GM19239 (cell line): ENCODE measurements at regions not wholly inside any gene's neighbourhood (a gene's known extent, or its start where the extent isn't known, plus 50 kb on each side); places are given as distances from the start of the nearest gene placed in this dataset.
A peak's percentile ranks its signal among the peaks of the same experiment; 100 is the strongest.
"Not testable (repeated sequence)": the region's sequence is repeated elsewhere in the genome, so short reads cannot be mapped to it uniquely, and the experiment has no call there.

Experiments used
- DNase-seq: peaks from one replicate; pipeline ENCODE4 v3.0.0; 2011; ENCODE audit warnings: low spot score; ENCODE audit not compliant: insufficient read length
- FAIRE-seq: peaks from 2 replicates; lab custom pipeline; 2011; peaks lifted over from hg19 to GRCh38; lab: Jason Lieb, UNC

GRCh38 chr4:170400361-170400760, 310.6 kb upstream of the AADAT start:
- FAIRE-seq (no peak), DNase-seq (no peak)

GRCh38 chr4:170399581-170400293, 310.0 kb upstream of the AADAT start:
- no peak for DNase-seq
- FAIRE-seq = no peak

GRCh38 chr4:170398218-170398617, 308.5 kb upstream of the AADAT start:
- no peak for DNase-seq
- no peak for FAIRE-seq

- no peak for DNase-seq
- no peak for FAIRE-seq
Measured at GRCh38 chr4:170395773-170396172, 306.0 kb upstream of the AADAT start.

- DNase-seq (no peak), FAIRE-seq (no peak)
Measured at GRCh38 chr4:170391066-170391740, 301.4 kb upstream of the AADAT start.

GRCh38 chr4:170389411-170389810, 299.7 kb upstream of the AADAT start:
- no peak for FAIRE-seq
- no peak for DNase-seq

GRCh38 chr4:170388255-170388654, 298.5 kb upstream of the AADAT start:
- DNase-seq (no peak), FAIRE-seq (no peak)

- DNase-seq (no peak), FAIRE-seq (no peak)
Measured at GRCh38 chr4:170386971-170387370, 297.2 kb upstream of the AADAT start.

GRCh38 chr4:170386511-170386910, 296.8 kb upstream of the AADAT start:
- no peak for FAIRE-seq
- DNase-seq = no peak

GRCh38 chr4:170374770-170375169, 285.0 kb upstream of the AADAT start:
- peak; percentile 94 for FAIRE-seq
- peak; percentile 18 for DNase-seq

GRCh38 chr4:170348945-170349344, 259.2 kb upstream of the AADAT start:
- no peak for DNase-seq
- no peak for FAIRE-seq

- DNase-seq, FAIRE-seq: not testable (repeated sequence)
Measured at GRCh38 chr4:170347191-170347590, 257.4 kb upstream of the AADAT start.

GRCh38 chr4:170339522-170339921, 249.8 kb upstream of the AADAT start:
- DNase-seq (no peak), FAIRE-seq (no peak)

- peak; percentile 7 for DNase-seq
- peak; percentile 33 for FAIRE-seq
Measured at GRCh38 chr4:170336238-170336775, 246.6 kb upstream of the AADAT start.

GRCh38 chr4:170325599-170325998, 235.8 kb upstream of the AADAT start:
- no peak for DNase-seq
- no peak for FAIRE-seq

GRCh38 chr4:170323623-170324022, 233.9 kb upstream of the AADAT start:
- no peak for DNase-seq
- FAIRE-seq = no peak

- FAIRE-seq (no peak), DNase-seq (no peak)
Measured at GRCh38 chr4:170307182-170307581, 217.4 kb upstream of the AADAT start.

GRCh38 chr4:170306208-170306607, 216.5 kb upstream of the AADAT start:
- no peak for DNase-seq
- no peak for FAIRE-seq

GRCh38 chr4:170305627-170306026, 215.9 kb upstream of the AADAT start:
- FAIRE-seq = no peak
- no peak for DNase-seq

GRCh38 chr4:170281027-170281426, 191.3 kb upstream of the AADAT start:
- DNase-seq (no peak), FAIRE-seq (no peak)

- DNase-seq = no peak
- no peak for FAIRE-seq
Measured at GRCh38 chr4:170278460-170278859, 188.7 kb upstream of the AADAT start.

- FAIRE-seq (no peak), DNase-seq (no peak)
Measured at GRCh38 chr4:170274616-170275015, 184.9 kb upstream of the AADAT start.
